ENCODE measurements at regions not wholly inside any gene's neighbourhood (a gene's known extent, or its start where the extent isn't known, plus 50 kb on each side); places are given as distances from the start of the nearest gene placed in this dataset.

GRCh38 chr2:188129677-188130076 lies 162.0 kb upstream of the GULP1 start:
- TF ChIP-seq, protein P1, sequence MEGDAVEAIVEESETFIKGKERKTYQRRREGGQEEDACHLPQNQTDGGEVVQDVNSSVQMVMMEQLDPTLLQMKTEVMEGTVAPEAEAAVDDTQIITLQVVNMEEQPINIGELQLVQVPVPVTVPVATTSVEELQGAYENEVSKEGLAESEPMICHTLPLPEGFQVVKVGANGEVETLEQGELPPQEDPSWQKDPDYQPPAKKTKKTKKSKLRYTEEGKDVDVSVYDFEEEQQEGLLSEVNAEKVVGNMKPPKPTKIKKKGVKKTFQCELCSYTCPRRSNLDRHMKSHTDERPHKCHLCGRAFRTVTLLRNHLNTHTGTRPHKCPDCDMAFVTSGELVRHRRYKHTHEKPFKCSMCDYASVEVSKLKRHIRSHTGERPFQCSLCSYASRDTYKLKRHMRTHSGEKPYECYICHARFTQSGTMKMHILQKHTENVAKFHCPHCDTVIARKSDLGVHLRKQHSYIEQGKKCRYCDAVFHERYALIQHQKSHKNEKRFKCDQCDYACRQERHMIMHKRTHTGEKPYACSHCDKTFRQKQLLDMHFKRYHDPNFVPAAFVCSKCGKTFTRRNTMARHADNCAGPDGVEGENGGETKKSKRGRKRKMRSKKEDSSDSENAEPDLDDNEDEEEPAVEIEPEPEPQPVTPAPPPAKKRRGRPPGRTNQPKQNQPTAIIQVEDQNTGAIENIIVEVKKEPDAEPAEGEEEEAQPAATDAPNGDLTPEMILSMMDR (IDR thresholded peaks at IDR 0.05) = no peak

- TF ChIP-seq, protein P1 (IDR thresholded peaks at IDR 0.05) = no peak
Observed at GRCh38 chr2:188130317-188130716, 161.4 kb upstream of the GULP1 start.

- TF ChIP-seq, protein P1 (IDR thresholded peaks at IDR 0.05) = no peak
Observed at GRCh38 chr2:188131281-188131680, 160.4 kb upstream of the GULP1 start.

GRCh38 chr2:188132385-188132784 lies 159.3 kb upstream of the GULP1 start:
- TF ChIP-seq, protein P1 (IDR thresholded peaks at IDR 0.05) = no peak

DNA sequence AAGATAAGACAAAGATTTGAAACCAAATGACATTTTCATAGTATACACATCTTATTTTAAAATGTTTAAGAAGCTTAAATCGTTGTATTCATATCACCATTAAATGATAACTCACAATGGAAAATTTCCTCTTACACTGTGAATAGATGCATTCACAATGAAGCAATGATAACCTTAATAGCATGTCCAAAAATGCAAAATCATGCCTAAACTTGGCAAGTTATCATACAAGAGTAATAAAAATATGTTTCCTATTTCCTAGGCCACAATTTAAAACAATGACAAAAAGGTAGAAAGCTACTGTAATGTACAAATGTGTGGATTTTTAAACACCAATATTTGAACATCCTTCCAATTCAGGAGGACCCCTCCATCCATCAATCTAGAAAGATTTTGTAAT lies 157.4 kb upstream of the GULP1 start:
- TF ChIP-seq, protein P1 (IDR thresholded peaks at IDR 0.05) = no peak

- TF ChIP-seq, protein P1 (IDR thresholded peaks at IDR 0.05) = no peak
Observed at GRCh38 chr2:188138313-188138712, 153.4 kb upstream of the GULP1 start.

DNA sequence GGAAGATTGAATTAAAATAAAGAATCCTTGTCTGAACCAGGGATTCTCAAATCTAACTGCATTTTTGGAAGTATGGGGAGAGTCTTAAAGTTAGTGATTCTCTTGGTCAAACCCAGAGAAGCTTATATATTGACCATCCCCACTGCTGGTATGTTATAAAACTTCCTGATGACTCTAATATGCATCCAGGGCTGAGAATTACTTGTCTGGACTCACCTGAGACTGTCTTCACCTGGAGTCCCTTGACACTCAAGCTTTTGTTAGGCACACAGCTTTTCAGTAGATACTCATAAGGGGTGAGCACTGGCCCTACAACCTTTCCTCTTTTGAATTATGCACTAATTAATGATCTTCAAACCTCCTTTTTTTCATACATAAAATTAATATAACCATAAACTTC lies 149.6 kb upstream of the GULP1 start:
- TF ChIP-seq, protein P1 (IDR thresholded peaks at IDR 0.05) = no peak

DNA sequence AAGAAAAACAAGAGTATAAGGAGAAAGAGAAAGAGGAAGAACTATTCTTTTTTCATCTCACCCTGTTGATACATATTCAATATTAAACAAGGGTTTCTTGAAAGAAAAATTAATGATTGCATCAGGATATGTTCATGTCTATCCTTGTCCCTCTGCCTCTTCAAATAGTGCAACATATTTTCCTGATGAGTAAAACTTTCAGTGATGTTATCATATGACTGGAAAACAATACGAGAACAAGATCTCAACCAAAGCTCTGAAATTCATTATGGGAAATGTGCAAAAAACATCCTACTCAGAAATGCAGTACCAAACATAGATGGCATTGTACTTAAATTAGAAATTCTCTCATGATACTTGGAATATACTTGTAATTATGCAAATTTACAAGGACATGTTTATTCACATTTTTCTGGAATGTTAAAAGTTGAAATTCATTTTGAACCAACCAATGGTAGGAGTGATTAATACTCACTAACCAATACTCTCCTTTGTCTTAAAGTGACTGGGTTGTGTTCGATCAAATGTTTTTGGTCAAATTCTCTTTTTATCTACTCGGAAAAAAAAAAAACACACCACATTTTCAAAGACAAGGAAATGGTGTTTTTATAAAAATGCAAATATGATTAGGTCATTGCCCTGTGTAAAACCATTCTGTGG lies 148.9 kb upstream of the GULP1 start:
- TF ChIP-seq, protein P1 (IDR thresholded peaks at IDR 0.05) = no peak
